ENCODE measurements at regions not wholly inside any gene's neighbourhood (a gene's known extent, or its start where the extent isn't known, plus 50 kb on each side); places are given as distances from the start of the nearest gene placed in this dataset.
"Not testable (repeated sequence)": the region's sequence is repeated elsewhere in the genome, so short reads cannot be mapped to it uniquely, and the experiment has no call there.

GRCh38 chr6:141460245-141460644 is 672.5 kb upstream of the GJE1 start:
- H3K4me1 ChIP-seq; H3K27me3 ChIP-seq (ENCODE audit: low read depth); H3K4me3 ChIP-seq; in situ Hi-C loops (cut with MboI; ENCODE audit: low sequenced_read_pairs); H3K9me3 ChIP-seq; DNase-seq (ENCODE audit: low spot score in 2 of 2); H3K36me3 ChIP-seq (replicated peaks): not testable (repeated sequence)

- DNase-seq (ENCODE audit: low spot score in 2 of 2); H3K4me3 ChIP-seq; H3K4me1 ChIP-seq; in situ Hi-C loops (cut with MboI; ENCODE audit: low sequenced_read_pairs); H3K36me3 ChIP-seq (replicated peaks); H3K9me3 ChIP-seq; H3K27me3 ChIP-seq (ENCODE audit: low read depth): not testable (repeated sequence)
Observed at GRCh38 chr6:141457984-141458383, 674.7 kb upstream of the GJE1 start.

GRCh38 chr6:141452354-141452686 is 680.4 kb upstream of the GJE1 start:
- in situ Hi-C loops (cut with MboI; ENCODE audit: low sequenced_read_pairs), result no loop called here
- no peak for DNase-seq (ENCODE audit: low spot score in 2 of 2)
- Histone ChIP-seq H3K9me3 (no peaks in the 10 kb centered on the region), H3K4me3 (no peak overlapping the region), H3K36me3 (replicated peaks) (no peaks in the 10 kb centered on the region), H3K4me1 (peaks cover 24% of the 10 kb centered on the region), H3K27me3 (ENCODE audit: low read depth) (no peaks in the 10 kb centered on the region)

- H3K4me3 ChIP-seq, result no peak overlapping the region
- H3K9me3 ChIP-seq, result no peaks in the 10 kb centered on the region
- peaks cover 24% of the 10 kb centered on the region for H3K4me1 ChIP-seq
- in situ Hi-C loops (cut with MboI; ENCODE audit: low sequenced_read_pairs), result no loop called here
- no peaks in the 10 kb centered on the region for H3K36me3 ChIP-seq (replicated peaks)
- peak; percentile 80 to 90 for DNase-seq (ENCODE audit: low spot score in 2 of 2)
- no peaks in the 10 kb centered on the region for H3K27me3 ChIP-seq (ENCODE audit: low read depth)
Observed at GRCh38 chr6:141451511-141452353, 681.0 kb upstream of the GJE1 start.

- no peak for DNase-seq (ENCODE audit: low spot score in 2 of 2)
- in situ Hi-C loops (cut with MboI; ENCODE audit: low sequenced_read_pairs), result no loop called here
- H3K4me3 ChIP-seq, result no peak overlapping the region
Observed at GRCh38 chr6:141451181-141451510, 681.6 kb upstream of the GJE1 start.

GRCh38 chr6:141445928-141446628 is 686.6 kb upstream of the GJE1 start:
- peaks cover 11% of the 10 kb centered on the region for H3K4me1 ChIP-seq
- DNase-seq (ENCODE audit: low spot score in 2 of 2), result no peak
- no peaks in the 10 kb centered on the region for H3K36me3 ChIP-seq (replicated peaks)
- H3K4me3 ChIP-seq, result no peak overlapping the region
- no peaks in the 10 kb centered on the region for H3K27me3 ChIP-seq (ENCODE audit: low read depth)
- in situ Hi-C loops (cut with MboI; ENCODE audit: low sequenced_read_pairs), result no loop called here
- no peaks in the 10 kb centered on the region for H3K9me3 ChIP-seq

More at GRCh38 chr6:141451181-141451510, 681.6 kb upstream of the GJE1 start:
- H3K36me3 ChIP-seq (replicated peaks), result no peaks in the 10 kb centered on the region
- peaks cover 24% of the 10 kb centered on the region for H3K4me1 ChIP-seq
- H3K9me3 ChIP-seq, result no peaks in the 10 kb centered on the region
- H3K27me3 ChIP-seq (ENCODE audit: low read depth), result no peaks in the 10 kb centered on the region

GRCh38 chr6:141443668-141444289 is 688.9 kb upstream of the GJE1 start:
- no peaks in the 10 kb centered on the region for H3K9me3 ChIP-seq
- no peaks in the 10 kb centered on the region for H3K27me3 ChIP-seq (ENCODE audit: low read depth)
- H3K4me3 ChIP-seq, result no peak overlapping the region
- DNase-seq (ENCODE audit: low spot score in 2 of 2), result no peak
- in situ Hi-C loops (cut with MboI; ENCODE audit: low sequenced_read_pairs), result no loop called here
- no peaks in the 10 kb centered on the region for H3K36me3 ChIP-seq (replicated peaks)
- no peaks in the 10 kb centered on the region for H3K4me1 ChIP-seq

- H3K27me3 ChIP-seq (ENCODE audit: low read depth), result no peaks in the 10 kb centered on the region
- no peaks in the 10 kb centered on the region for H3K36me3 ChIP-seq (replicated peaks)
- in situ Hi-C loops (cut with MboI; ENCODE audit: low sequenced_read_pairs), result no loop called here
- H3K9me3 ChIP-seq, result no peaks in the 10 kb centered on the region
- no peaks in the 10 kb centered on the region for H3K4me1 ChIP-seq
- H3K4me3 ChIP-seq, result no peak overlapping the region
- DNase-seq (ENCODE audit: low spot score in 2 of 2), result no peak
Observed at GRCh38 chr6:141443032-141443431, 689.7 kb upstream of the GJE1 start.

- Histone ChIP-seq H3K4me3 (no peak overlapping the region), H3K36me3 (replicated peaks) (no peaks in the 10 kb centered on the region), H3K9me3 (no peaks in the 10 kb centered on the region), H3K27me3 (ENCODE audit: low read depth) (no peaks in the 10 kb centered on the region), H3K4me1 (no peaks in the 10 kb centered on the region)
- in situ Hi-C loops (cut with MboI; ENCODE audit: low sequenced_read_pairs), result no loop called here
- no peak for DNase-seq (ENCODE audit: low spot score in 2 of 2)
Observed at GRCh38 chr6:141439513-141439912, 693.2 kb upstream of the GJE1 start.

- H3K27me3 ChIP-seq (ENCODE audit: low read depth), result no peaks in the 10 kb centered on the region
Observed at GRCh38 chr6:141437685-141438084, 695.0 kb upstream of the GJE1 start.

GRCh38 chr6:141437011-141437410 is 695.7 kb upstream of the GJE1 start:
- no peaks in the 10 kb centered on the region for H3K27me3 ChIP-seq (ENCODE audit: low read depth)
- in situ Hi-C loops (cut with MboI; ENCODE audit: low sequenced_read_pairs), result no loop called here
- no peaks in the 10 kb centered on the region for H3K4me1 ChIP-seq
- no peak for DNase-seq (ENCODE audit: low spot score in 2 of 2)
- no peaks in the 10 kb centered on the region for H3K9me3 ChIP-seq
- H3K4me3 ChIP-seq, result no peak overlapping the region
- no peaks in the 10 kb centered on the region for H3K36me3 ChIP-seq (replicated peaks)

More at GRCh38 chr6:141437685-141438084, 695.0 kb upstream of the GJE1 start:
- no peaks in the 10 kb centered on the region for H3K4me1 ChIP-seq
- H3K36me3 ChIP-seq (replicated peaks), result no peaks in the 10 kb centered on the region
- no peak for DNase-seq (ENCODE audit: low spot score in 2 of 2)
- no peak overlapping the region for H3K4me3 ChIP-seq
- no peaks in the 10 kb centered on the region for H3K9me3 ChIP-seq
- in situ Hi-C loops (cut with MboI; ENCODE audit: low sequenced_read_pairs), result no loop called here

- H3K9me3 ChIP-seq, result no peaks in the 10 kb centered on the region
- H3K4me1 ChIP-seq, result no peaks in the 10 kb centered on the region
- H3K36me3 ChIP-seq (replicated peaks), result no peaks in the 10 kb centered on the region
- in situ Hi-C loops (cut with MboI; ENCODE audit: low sequenced_read_pairs), result no loop called here
- no peaks in the 10 kb centered on the region for H3K27me3 ChIP-seq (ENCODE audit: low read depth)
- H3K4me3 ChIP-seq, result no peak overlapping the region
- no peak for DNase-seq (ENCODE audit: low spot score in 2 of 2)
Observed at GRCh38 chr6:141426400-141426980, 706.2 kb upstream of the GJE1 start.

GRCh38 chr6:141421378-141421777 is 711.3 kb upstream of the GJE1 start:
- no peaks in the 10 kb centered on the region; the same call in 1 of the 2 replicates for H3K9me3 ChIP-seq
- H3K27me3 ChIP-seq (ENCODE audit: low read depth), result no peaks in the 10 kb centered on the region
- no peak for DNase-seq (ENCODE audit: low spot score in 2 of 2)
- no peaks in the 10 kb centered on the region for H3K4me1 ChIP-seq
- H3K4me3 ChIP-seq, result no peak overlapping the region
- in situ Hi-C loops (cut with MboI; ENCODE audit: low sequenced_read_pairs), result no loop called here
- no peaks in the 10 kb centered on the region for H3K36me3 ChIP-seq (replicated peaks)

GRCh38 chr6:141418076-141418475 is 714.6 kb upstream of the GJE1 start:
- Histone ChIP-seq H3K4me1 (no peaks in the 10 kb centered on the region), H3K4me3 (no peak overlapping the region), H3K9me3 (no peaks in the 10 kb centered on the region; the same call in 1 of the 2 replicates), H3K27me3 (ENCODE audit: low read depth) (no peaks in the 10 kb centered on the region), H3K36me3 (replicated peaks) (no peaks in the 10 kb centered on the region)
- in situ Hi-C loops (cut with MboI; ENCODE audit: low sequenced_read_pairs), result no loop called here
- DNase-seq (ENCODE audit: low spot score in 2 of 2), result no peak
